Heart left ventricle (tissue), 16 donors: ENCODE measurements at regions not wholly inside any gene's neighbourhood (a gene's known extent, or its start where the extent isn't known, plus 50 kb on each side); places are given as distances from the start of the nearest gene placed in this dataset.

ENCODE experiments used
- ATAC-seq, 4 donors: fragments of 200-7000 bp; cut with Tn5 transposase; one replicate each; pipeline ENCODE4 v1.9.1; 2020 to 2022; ENCODE audit warnings: moderate library complexity in 4 of 4, mild to moderate bottlenecking in 3 of 4, moderate number of reproducible peaks in 1 of 4
- DNase-seq, 5 donors: peaks; one replicate each; pipeline ENCODE4 v3.0.0-alpha.2; 2020
- H3K27ac ChIP-seq, 12 donors: fragments of 200-600 bp; sonication (generic) in 4 of 12; one replicate each; pipeline versions ENCODE4 v1.5.0 to v1.8.0; 2016 to 2022; ENCODE audit warnings: mild to moderate bottlenecking in 2 of 12
- H3K27me3 ChIP-seq, 9 donors: fragments of 200-600 bp; sonication (generic) in 2 of 9; one replicate each; pipeline versions ENCODE4 v1.5.1 to v1.8.0; 2016 to 2022; ENCODE audit warnings: mild to moderate bottlenecking in 3 of 9
- H3K36me3 ChIP-seq, 9 donors: fragments of 200-600 bp; sonication (generic) in 2 of 9; one replicate each; pipeline versions ENCODE4 v1.5.0 to v1.8.0; 2018 to 2022; ENCODE audit warnings: mild to moderate bottlenecking in 2 of 9
- H3K4me1 ChIP-seq, 12 donors: fragments of 200-600 bp; sonication (generic) in 4 of 12; one replicate each; pipeline versions ENCODE4 v1.5.0 to v1.8.0; 2016 to 2022; ENCODE audit warnings: mild to moderate bottlenecking in 3 of 12
- H3K4me3 ChIP-seq, 12 donors: fragments of 200-600 bp; sonication (generic) in 4 of 12; one replicate each; pipeline versions ENCODE4 v1.5.0 to v1.8.0; 2017 to 2022; ENCODE audit warnings: mild to moderate bottlenecking in 9 of 12, moderate library complexity in 4 of 12
- H3K9me3 ChIP-seq, 12 donors: fragments of 200-600 bp; sonication (generic) in 4 of 12; one replicate each; pipeline versions ENCODE4 v1.5.0 to v1.8.0; 2016 to 2022; ENCODE audit warnings: mild to moderate bottlenecking in 1 of 12
- POLR2A ChIP-seq, 2 donors: fragments of 450-650 bp; IDR thresholded peaks; one replicate each; pipeline ENCODE4 v1.6.1; 2017; ENCODE audit warnings: antibody characterized with exemption in 2 of 2, mild to moderate bottlenecking in 2 of 2, moderate library complexity in 2 of 2
- WGBS, 4 donors: extraction: QIAGEN DNeasy Blood & Tissue Kit in 2 of 4; methylation state at CpG; one replicate each; pipeline versions ENCODE4 v1.1.5 to v1.1.7; 2013 to 2018; 5-methylcytosine and 5-hydroxymethylcytosine counted together
- intact Hi-C, 10 donors: fragments of 100-400 bp; cut with DNase I; formaldehyde crosslinking; loops; one replicate each; pipeline versions ENCODE4 v1.11.1 to v1.14.2; 2022
- TF ChIP-seq, protein P1 (sequence below), 12 donors: fragments of 200-600 bp; sonication (generic) in 4 of 12; IDR thresholded peaks; one replicate each; pipeline versions ENCODE4 v1.5.0 to v1.8.0; 2018 to 2022; ENCODE audit warnings: antibody characterized with exemption in 12 of 12, mild to moderate bottlenecking in 5 of 12
- donor health status: ischemic (EF 13 %, LVEDD 7.1; RV severe dilation, severe dysfunction).
- donor health status: healthy with polysubstance abuse.
- donor health status: DM: no; HTN: yes; CAD: no.
- donor health status: DM: no; HTN: no; CAD: no.
- donor health status: ischemic (EF 25% LVEDD 6.9; RV normal size, moderate dysfunction).
- donor health status: ischemic (EF 25% LVEDD 5.7; RV mildly dilated, moderate dysfunction).
- donor health status: healthy.
- donor health status: DM: yes; HTN: yes; CAD: no.
- donor health status: ischemic (EF 35%, LVEDD 5.7; RV mildly dilated, moderate dysfunction).
- donor health status: nonischemic (EF 11% LVEDD 7.7; RV severe dilation, severe dysfunction).
- donor health status: DM: yes; HTN: yes; CAD: no.
- donor health status: PGD.
- donor health status: ischemic (EF 29% LVEDD 5.4; RV normal size, mild dysfunction).
- donor health status: nonischemic (EF 23%, LVEDD 6.1; RV moderate dilation, normal function).

GRCh38 chr12:87169010-87169409 lies 860.2 kb downstream of the C12orf50 start:
- H3K9me3 ChIP-seq: peaks cover 0 to 21% (median 5%) of the 10 kb centered on the region in 12 donors
- no peaks in the 10 kb centered on the region for H3K27me3 ChIP-seq
- no peak overlapping the region for H3K4me3 ChIP-seq
- no peak for DNase-seq
- TF ChIP-seq POLR2A (IDR thresholded peaks at IDR 0.05): no peak
- TF ChIP-seq, protein P1, sequence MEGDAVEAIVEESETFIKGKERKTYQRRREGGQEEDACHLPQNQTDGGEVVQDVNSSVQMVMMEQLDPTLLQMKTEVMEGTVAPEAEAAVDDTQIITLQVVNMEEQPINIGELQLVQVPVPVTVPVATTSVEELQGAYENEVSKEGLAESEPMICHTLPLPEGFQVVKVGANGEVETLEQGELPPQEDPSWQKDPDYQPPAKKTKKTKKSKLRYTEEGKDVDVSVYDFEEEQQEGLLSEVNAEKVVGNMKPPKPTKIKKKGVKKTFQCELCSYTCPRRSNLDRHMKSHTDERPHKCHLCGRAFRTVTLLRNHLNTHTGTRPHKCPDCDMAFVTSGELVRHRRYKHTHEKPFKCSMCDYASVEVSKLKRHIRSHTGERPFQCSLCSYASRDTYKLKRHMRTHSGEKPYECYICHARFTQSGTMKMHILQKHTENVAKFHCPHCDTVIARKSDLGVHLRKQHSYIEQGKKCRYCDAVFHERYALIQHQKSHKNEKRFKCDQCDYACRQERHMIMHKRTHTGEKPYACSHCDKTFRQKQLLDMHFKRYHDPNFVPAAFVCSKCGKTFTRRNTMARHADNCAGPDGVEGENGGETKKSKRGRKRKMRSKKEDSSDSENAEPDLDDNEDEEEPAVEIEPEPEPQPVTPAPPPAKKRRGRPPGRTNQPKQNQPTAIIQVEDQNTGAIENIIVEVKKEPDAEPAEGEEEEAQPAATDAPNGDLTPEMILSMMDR (IDR thresholded peaks at IDR 0.05): no peak
- ATAC-seq: no peak
- no peak overlapping the region for H3K27ac ChIP-seq
- H3K4me1 ChIP-seq: no peaks in the 10 kb centered on the region
- no peaks in the 10 kb centered on the region for H3K36me3 ChIP-seq
- intact Hi-C loops: no loop called here

GRCh38 chr12:87165733-87166375 lies 863.3 kb downstream of the C12orf50 start:
- peak in 1 of 5 donors; percentile 26 for DNase-seq
- intact Hi-C loops: no loop called here

GRCh38 chr12:87163122-87163521 lies 866.1 kb downstream of the C12orf50 start:
- DNase-seq (no peak), ATAC-seq (no peak)
- no peaks in the 10 kb centered on the region for H3K4me1 ChIP-seq
- no peaks in the 10 kb centered on the region for H3K36me3 ChIP-seq
- H3K27ac ChIP-seq: no peak overlapping the region
- no peak for TF ChIP-seq POLR2A (IDR thresholded peaks at IDR 0.05)
- TF ChIP-seq, protein P1 (IDR thresholded peaks at IDR 0.05): no peak
- H3K27me3 ChIP-seq: no peaks in the 10 kb centered on the region
- intact Hi-C loops: no loop called here
- 67 to 73% (median 71%) methylated on average over 1 of the region's 1 CpG for WGBS, 4 donors
- peaks cover 0 to 21% (median 6%) of the 10 kb centered on the region in 12 donors for H3K9me3 ChIP-seq
- no peak overlapping the region for H3K4me3 ChIP-seq

More at GRCh38 chr12:87165733-87166375, 863.3 kb downstream of the C12orf50 start:
- Histone ChIP-seq H3K4me3 (no peak overlapping the region), H3K9me3 (peaks cover 0 to 21% (median 6%) of the 10 kb centered on the region in 12 donors), H3K36me3 (no peaks in the 10 kb centered on the region), H3K4me1 (no peaks in the 10 kb centered on the region), H3K27me3 (no peaks in the 10 kb centered on the region), H3K27ac (no peak overlapping the region)
- WGBS, 4 donors: 89 to 98% (median 93%) methylated on average over 3 of the region's 3 CpGs
- TF ChIP-seq POLR2A (IDR thresholded peaks at IDR 0.05): no peak
- TF ChIP-seq, protein P1 (IDR thresholded peaks at IDR 0.05): no peak
- ATAC-seq: no peak

DNA sequence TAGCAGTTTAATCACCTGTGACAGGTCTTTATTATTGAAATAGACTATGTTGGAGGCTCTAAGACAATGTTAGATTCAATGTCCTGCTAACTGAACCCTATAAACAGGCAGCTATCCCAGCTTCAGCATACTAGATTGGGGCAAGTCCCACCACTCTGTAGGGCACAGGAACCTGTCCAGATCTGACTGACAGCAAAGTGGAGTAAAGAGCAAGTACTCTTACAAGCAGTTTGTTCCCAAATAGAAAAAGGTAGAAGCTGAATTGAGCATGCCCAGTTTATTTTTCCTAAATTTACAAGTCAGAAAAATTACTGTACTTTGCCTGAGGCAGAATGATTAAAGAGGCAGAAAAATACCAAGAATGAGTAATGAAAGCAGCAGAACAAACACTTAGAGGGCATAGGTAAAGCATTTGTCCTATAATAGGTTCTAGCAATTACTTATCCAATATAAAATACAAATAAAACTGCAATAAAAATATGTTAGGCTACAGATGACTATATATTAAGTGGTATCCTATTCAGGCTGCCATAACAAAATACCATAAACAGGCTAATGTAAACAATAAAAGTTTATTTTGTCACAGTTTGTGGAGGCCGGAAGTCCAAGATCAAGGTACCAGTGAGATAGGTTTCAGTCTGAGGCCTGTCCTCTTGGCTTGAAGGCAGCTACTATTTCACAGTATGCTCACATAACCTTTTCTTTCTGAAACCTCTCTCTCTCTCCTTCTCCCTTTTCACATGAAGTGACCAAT lies 868.2 kb downstream of the C12orf50 start:
- DNase-seq (no peak), ATAC-seq (no peak)
- Histone ChIP-seq H3K9me3 (peaks cover 0 to 17% (median 3%) of the 10 kb centered on the region in 12 donors), H3K4me3 (no peak overlapping the region), H3K4me1 (no peaks in the 10 kb centered on the region), H3K27me3 (no peaks in the 10 kb centered on the region), H3K36me3 (no peaks in the 10 kb centered on the region), H3K27ac (no peak overlapping the region)
- TF ChIP-seq POLR2A (IDR thresholded peaks at IDR 0.05): no peak
- intact Hi-C loops: no loop called here
- WGBS, 4 donors: 77 to 87% (median 82%) methylated on average over 1 of the region's 1 CpG
